Kidney (tissue), 13 donors: ENCODE measurements at regions not wholly inside any gene's neighbourhood (a gene's known extent, or its start where the extent isn't known, plus 50 kb on each side); places are given as distances from the start of the nearest gene placed in this dataset.
A peak's percentile ranks its signal among the peaks of the same experiment; 100 is the strongest.

Experiments
- DNase-seq, 5 donors: peaks; one replicate each; pipeline ENCODE4 v3.0.0-alpha.2; 2013 to 2020
- FAIRE-seq: peaks from 2 replicates; lab custom pipeline; 2012; peaks lifted over from hg19 to GRCh38; lab: Jason Lieb, UNC
- H3K27ac ChIP-seq, 2 donors: one replicate each; pipeline ENCODE4 v1.7.0; 2013; ENCODE audit warnings: low read depth in 2 of 2, low read length in 2 of 2, inconsistent platforms in 1 of 2
- H3K27me3 ChIP-seq: one replicate; pipeline ENCODE4 v1.7.1; 2013; ENCODE audit warnings: low read length, inconsistent platforms; ENCODE audit not compliant: control insufficient read depth, insufficient read depth
- H3K36me3 ChIP-seq, 3 donors: one replicate each; pipeline versions ENCODE4 v1.7.0 to v1.7.1; 2013; ENCODE audit warnings: low read length in 3 of 3, control low read depth in 1 of 3, inconsistent platforms in 1 of 3; ENCODE audit not compliant: insufficient read depth in 3 of 3, control insufficient read depth in 2 of 3
- H3K4me1 ChIP-seq, 3 donors: one replicate each; pipeline versions ENCODE4 v1.7.0 to v1.7.1; 2013; ENCODE audit warnings: low read length in 3 of 3, inconsistent platforms in 1 of 3, low read depth in 1 of 3; ENCODE audit not compliant: control insufficient read depth in 2 of 3, insufficient read depth in 2 of 3
- H3K4me3 ChIP-seq, 3 donors: one replicate each; pipeline versions ENCODE4 v1.7.0 to v1.8.1; 2013; ENCODE audit warnings: low read length in 3 of 3, control low read depth in 1 of 3, inconsistent platforms in 1 of 3
- H3K9ac ChIP-seq, 3 donors: one replicate each; pipeline versions ENCODE4 v1.7.0 to v1.7.1; 2013; ENCODE audit warnings: low read length in 3 of 3, control low read depth in 1 of 3, inconsistent platforms in 1 of 3
- H3K9me3 ChIP-seq, 3 donors: one replicate each; pipeline versions ENCODE4 v1.7.0 to v1.7.1; 2013; ENCODE audit warnings: low read length in 3 of 3, control low read depth in 1 of 3, inconsistent platforms in 1 of 3; ENCODE audit not compliant: control insufficient read depth in 2 of 3, insufficient read depth in 1 of 3
- intact Hi-C: fragments of 100-400 bp; cut with DNase I; formaldehyde crosslinking; loops from one replicate; pipeline ENCODE4 v1.11.1; 2022
- TF ChIP-seq, protein P1 (sequence below): IDR thresholded peaks from 3 replicates; pipeline ENCODE4 v1.5.1; 2012; ENCODE audit warnings: mild to moderate bottlenecking, moderate library complexity, borderline replicate concordance; ENCODE audit not compliant: insufficient read depth; ENCODE audit errors: extremely low read depth
- donor health status: control.
- donor health status: control.
- donor health status: control.
- donor health status: control.
- donor health status: control.
- donor health status: DM: yes; HTN: yes; CAD: no.
- donor health status: Normal renal cell carcinoma (clear cell type).

DNA sequence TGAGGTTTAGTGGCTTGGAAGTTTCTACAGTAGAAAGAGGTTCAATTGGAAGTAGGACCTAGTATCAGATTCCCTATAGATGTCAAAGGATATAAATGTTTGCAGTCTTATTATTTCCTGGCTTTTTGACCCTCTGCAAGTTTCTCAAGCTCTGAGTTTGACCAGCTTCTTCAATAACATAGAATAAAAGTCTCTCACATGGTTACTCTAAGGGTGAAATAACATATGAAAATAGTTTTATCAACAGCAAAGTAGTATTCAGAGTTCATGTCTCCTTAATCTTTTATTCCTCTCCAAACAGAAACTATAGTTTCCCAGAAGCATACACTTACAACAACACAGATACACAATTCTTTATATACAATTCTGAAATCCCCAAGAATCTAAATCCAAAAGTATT lies 132.9 kb upstream of the RND3 start:
- FAIRE-seq, result no peak
- intact Hi-C loops, result no loop called here
- no peak for DNase-seq

DNA sequence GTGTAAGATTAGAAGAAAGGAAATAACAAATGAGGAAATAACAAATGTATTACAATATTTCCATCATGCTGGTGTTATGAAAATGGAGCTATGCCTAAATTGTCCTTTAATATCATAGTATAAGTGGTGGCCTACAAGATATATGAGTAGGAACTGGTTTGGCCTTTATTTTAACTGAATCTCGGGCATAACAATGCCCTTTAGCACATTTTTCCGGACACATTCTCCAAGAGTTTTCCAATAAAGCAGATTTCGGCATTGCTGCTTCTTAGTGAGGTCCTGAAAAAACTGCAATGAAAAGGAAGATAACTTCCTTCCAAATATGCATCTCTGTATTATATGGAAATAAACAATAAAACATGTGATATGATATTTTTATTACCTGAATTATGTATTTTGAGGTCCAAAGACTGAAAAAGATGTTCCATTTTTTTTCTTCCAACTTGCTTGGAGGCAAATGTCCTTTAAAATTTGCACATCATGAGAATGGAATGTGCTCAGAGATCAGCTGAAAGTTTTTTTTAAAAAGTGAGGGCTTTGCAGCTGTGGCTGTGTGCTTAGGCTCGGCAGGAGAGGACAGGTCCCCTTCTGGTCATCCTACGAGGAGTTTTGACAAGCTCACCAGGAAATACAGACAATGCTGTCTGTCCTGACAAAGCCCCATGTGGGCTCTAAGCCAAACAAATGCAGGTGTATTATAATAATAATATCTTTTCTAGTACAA lies 132.3 kb upstream of the RND3 start:
- H3K9me3 ChIP-seq, result no peaks in the 10 kb centered on the region
- no peak overlapping the region for H3K27ac ChIP-seq
- H3K4me3 ChIP-seq, result no peak overlapping the region
- H3K4me1 ChIP-seq, result peaks cover 0 to 5% (median 0%) of the 10 kb centered on the region in 3 donors
- H3K9ac ChIP-seq, result no peak overlapping the region
- TF ChIP-seq, protein P1, sequence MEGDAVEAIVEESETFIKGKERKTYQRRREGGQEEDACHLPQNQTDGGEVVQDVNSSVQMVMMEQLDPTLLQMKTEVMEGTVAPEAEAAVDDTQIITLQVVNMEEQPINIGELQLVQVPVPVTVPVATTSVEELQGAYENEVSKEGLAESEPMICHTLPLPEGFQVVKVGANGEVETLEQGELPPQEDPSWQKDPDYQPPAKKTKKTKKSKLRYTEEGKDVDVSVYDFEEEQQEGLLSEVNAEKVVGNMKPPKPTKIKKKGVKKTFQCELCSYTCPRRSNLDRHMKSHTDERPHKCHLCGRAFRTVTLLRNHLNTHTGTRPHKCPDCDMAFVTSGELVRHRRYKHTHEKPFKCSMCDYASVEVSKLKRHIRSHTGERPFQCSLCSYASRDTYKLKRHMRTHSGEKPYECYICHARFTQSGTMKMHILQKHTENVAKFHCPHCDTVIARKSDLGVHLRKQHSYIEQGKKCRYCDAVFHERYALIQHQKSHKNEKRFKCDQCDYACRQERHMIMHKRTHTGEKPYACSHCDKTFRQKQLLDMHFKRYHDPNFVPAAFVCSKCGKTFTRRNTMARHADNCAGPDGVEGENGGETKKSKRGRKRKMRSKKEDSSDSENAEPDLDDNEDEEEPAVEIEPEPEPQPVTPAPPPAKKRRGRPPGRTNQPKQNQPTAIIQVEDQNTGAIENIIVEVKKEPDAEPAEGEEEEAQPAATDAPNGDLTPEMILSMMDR, result no peak
- H3K27me3 ChIP-seq, result no peaks in the 10 kb centered on the region
- DNase-seq (peak in 1 of 5 donors; percentile 39), FAIRE-seq (no peak)
- H3K36me3 ChIP-seq, result no peaks in the 10 kb centered on the region
- intact Hi-C loops, result no loop called here

More for the DNA sequence above, 132.9 kb upstream of the RND3 start:
- no peaks in the 10 kb centered on the region for H3K9me3 ChIP-seq
- no peak overlapping the region for H3K9ac ChIP-seq
- no peak overlapping the region for H3K27ac ChIP-seq
- H3K36me3 ChIP-seq, result no peaks in the 10 kb centered on the region
- no peaks in the 10 kb centered on the region for H3K27me3 ChIP-seq
- peaks cover 0 to 5% (median 0%) of the 10 kb centered on the region in 3 donors for H3K4me1 ChIP-seq
- H3K4me3 ChIP-seq, result no peak overlapping the region
- TF ChIP-seq, protein P1, result no peak

- intact Hi-C loops, result no loop called here
- no peak for DNase-seq
- TF ChIP-seq, protein P1, result no peak
- FAIRE-seq, result no peak
- Histone ChIP-seq H3K4me3 (no peak overlapping the region), H3K27me3 (no peaks in the 10 kb centered on the region), H3K4me1 (no peaks in the 10 kb centered on the region), H3K9me3 (no peaks in the 10 kb centered on the region), H3K36me3 (no peaks in the 10 kb centered on the region), H3K27ac (no peak overlapping the region), H3K9ac (no peak overlapping the region)
These were observed 130.9 kb upstream of the RND3 start for GRCh38 chr2:150618245-150618895.
